Right hindlimb (tissue), 1 donor: ENCODE measurements at regions not wholly inside any gene's neighbourhood (a gene's known extent, or its start where the extent isn't known, plus 50 kb on each side); places are given as distances from the start of the nearest gene placed in this dataset.

Experiments used
- DNase-seq: peaks from one replicate; pipeline ENCODE4 v3.0.0-alpha.2; 2018

DNA sequence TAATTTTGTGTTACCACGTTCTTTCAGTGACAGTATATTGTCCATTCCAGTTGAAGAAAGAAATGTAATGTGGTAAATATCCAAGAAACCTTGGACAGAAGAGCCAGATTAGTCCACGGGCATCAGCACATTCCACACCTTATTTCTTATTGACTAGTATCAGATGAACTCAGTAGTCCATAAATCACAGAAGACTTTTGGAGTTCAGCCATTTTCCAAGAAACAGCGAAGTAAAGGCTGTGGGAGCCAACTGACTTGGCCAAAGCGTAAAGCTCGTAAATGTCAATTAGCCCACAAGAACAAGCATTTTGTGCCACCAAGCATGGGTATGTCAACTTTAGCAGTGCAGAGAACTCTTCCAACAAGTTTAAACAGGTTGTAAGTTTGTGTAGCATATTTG lies 60.2 kb upstream of the STARD4 start:
- no peak for DNase-seq

GRCh38 chr5:111563031-111563822 lies 50.9 kb upstream of the STARD4 start:
- DNase-seq: no peak

GRCh38 chr5:111562561-111562960 lies 50.2 kb upstream of the STARD4 start:
- DNase-seq: no peak
